GM21619 (cell line): ENCODE measurements at regions not wholly inside any gene's neighbourhood (a gene's known extent, or its start where the extent isn't known, plus 50 kb on each side); places are given as distances from the start of the nearest gene placed in this dataset.

ENCODE experiments used
- ATAC-seq: cut with Tn5 transposase; IDR thresholded peaks from one replicate; pipeline ENCODE4 v1.9.1; 2021; ENCODE audit not compliant: unreplicated experiment

DNA sequence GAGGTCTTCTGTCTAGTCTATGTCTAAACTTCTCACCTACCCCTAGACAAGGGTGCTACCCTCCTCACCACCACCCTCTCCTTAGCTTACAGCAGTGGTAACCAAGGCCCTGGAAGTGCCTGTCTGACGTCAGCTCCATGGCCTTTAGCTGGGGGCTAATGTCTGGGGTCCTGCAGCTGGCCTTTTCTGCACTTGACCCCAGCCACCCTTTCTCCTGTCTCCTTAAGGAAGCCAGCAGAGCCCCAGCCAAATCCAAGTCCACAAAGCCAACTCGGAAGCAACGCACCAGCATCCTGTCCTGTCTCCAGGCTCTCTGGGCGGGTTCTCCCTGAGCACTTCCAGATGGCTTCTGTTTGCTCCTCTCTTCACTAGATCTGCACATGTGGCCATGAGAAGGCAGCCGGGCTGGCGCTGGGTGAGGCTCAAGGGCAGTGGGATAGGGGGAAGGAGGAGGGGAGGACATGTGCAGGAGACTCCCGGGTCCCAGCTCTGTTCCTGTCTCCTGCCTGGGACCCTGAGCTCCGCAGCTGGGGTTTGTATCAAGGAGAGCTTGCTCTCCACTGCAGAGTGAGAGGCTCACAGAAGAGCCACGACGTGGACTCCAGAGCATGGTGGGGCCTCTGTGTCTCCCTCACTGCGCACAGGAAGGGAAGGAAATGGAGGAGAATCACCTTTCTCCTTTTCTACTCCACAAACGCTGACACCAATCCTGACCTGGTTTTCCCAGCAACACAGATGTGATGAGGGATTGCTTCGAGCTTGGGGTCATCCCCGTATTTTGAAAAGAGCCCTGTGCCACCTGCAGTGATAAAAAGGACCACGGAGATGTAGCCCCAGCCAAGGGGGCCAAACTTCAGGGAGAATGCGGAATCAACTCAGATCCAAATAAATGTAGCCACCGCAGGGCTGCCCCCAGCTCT, 204.2 kb downstream of the USP12 start:
- no peak for ATAC-seq

DNA sequence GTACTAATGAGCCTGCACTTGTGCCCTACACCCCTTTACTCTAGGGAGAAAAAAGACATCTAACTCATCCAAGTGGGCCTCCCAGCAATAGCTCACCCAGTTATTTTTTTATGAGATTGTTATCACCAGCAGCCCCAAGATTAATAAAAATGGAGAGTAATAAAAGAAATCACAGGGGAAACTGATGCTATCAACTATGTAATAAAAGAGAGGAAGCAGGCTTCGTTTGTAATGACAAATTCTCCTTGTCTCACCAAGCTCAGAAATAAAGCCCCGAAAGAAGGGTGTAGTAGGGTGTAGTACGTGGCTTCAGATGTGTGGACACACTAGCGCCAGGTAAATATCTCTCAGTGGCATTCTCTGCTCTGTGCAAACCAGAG, 204.9 kb downstream of the USP12 start:
- ATAC-seq, result no peak

DNA sequence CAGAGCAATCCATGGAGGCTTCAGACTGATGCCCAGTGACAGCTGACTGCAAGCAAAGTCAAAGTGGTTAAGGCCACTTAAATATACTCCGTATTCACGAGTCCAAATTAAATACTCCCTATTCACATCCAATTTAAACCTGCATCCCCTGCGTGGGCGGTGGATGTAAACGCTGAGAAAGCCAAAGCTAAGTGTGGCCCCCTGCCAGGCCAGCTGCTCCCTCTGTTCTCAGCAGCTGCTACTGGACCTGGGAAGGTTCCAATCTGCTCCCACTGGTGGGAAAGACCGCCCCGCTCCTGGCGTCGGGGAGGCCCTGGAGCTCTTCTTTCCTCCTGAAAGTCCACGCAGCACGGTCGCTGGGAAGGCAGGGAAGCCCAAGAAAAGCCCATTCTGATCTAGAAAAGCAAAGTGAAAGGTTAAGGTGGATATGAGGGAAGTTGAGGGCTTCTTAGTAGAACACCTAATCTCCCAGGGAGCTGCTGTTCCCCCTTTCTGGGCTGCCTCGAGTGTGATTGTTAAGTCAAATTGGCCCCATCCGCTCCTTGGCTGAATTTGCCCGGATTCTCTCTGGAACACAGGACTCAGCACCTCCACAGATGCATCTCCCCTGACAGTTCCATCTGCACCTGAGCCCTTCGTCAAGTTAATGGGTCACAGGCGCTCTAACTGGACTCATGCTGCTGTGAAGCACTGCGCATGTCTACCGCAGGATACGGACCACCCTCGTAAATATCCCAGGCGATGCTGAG, 205.5 kb downstream of the USP12 start:
- no peak for ATAC-seq

DNA sequence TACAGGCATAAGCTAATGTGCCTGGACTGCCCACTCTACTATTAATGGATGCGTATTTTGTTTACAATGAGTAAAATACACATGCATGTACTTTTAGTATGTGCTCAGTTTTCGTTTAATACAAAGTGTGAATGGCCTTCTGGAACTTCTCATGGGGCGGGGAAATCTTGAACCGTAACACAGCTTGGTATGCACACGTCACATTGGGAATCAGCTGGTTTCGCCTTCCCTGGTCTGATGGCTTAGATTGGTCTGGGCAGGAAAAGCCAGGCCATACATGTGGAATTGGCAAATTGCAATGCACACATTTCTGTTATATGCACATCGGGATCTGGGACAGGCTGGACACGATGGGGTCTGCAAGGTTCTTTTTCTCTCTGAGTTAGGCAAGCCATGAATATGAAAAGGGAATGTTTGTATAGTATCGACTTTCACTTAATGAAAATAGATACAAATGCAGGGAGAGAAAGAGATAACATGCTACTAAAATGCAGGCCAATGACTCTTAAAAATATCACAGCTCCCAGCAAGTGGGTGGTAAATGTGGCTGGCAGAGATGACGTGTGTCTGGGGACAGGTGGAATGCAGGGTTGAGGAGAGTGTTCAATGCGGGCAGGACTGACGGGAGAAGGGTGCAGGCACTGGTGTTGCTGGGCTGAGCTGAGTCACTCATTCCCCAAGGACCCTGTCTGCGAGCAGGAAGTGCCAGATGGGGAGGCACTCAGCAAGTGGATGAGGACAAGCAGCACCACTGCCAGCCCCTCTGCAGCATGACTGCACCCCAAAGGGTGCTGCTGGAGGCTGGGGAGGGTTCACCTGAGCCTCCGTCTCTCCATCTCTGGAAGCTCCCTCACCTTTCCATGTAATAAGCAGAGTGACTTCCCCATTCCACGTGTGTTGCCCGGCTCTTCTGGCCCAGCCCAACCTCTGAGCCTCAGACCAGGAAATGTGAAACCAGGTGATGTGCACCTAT, 204.0 kb upstream of the GPR12 start:
- ATAC-seq, result no peak

DNA sequence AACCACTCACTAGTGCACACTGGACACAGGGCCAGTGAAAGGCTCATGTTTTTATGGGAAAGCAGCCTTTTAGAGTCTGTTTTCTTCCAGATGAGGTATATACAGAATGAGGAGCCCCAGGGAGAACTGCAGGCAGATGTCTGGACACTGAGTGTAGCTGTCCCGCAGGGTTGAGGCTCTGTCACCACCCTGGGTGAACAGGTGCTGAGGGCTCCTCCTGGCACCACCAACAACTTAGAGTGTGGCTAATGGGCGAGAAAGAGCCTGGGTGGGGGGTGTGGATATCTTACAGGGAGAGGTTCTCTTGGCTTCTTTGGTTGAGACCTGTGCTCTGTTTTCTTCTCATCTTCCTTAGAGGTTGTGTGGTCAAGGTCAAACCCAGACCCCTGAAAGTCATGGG, 202.1 kb upstream of the GPR12 start:
- ATAC-seq, result no peak

DNA sequence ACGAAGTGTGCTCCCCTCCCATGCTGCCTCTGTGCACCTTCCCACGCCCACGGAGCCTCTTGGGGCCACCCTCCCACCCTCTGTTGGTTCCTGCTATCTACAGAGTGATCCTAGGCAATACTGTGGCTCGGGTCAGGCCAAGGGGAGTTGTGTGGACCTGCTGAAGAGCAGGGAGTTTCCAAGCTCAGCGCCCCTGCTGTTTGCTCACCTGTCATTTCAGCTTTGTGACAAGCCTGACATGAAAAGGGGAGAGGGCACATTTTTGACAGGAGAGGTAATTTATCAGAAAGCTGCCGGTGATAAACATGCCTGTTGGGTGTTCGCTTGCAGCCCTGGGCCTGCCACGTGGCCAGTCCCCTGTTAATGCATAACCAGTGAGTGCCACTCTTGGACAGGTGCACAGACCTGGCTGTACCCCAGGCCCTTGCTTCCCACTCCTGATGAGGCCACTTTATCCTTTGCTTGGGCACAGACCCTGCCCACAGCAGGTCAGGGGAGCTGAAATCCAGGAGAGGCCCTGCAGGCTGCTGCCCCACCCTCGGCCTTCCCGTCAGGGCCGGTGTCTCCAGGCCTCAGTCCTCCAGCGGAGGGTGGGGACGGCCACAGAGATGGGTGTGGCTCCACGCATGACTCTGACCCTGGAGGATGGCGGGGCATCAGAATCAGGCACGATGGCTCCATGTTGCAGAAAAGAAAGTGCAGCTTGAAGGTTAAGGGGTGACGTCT, 201.5 kb upstream of the GPR12 start:
- no peak for ATAC-seq

DNA sequence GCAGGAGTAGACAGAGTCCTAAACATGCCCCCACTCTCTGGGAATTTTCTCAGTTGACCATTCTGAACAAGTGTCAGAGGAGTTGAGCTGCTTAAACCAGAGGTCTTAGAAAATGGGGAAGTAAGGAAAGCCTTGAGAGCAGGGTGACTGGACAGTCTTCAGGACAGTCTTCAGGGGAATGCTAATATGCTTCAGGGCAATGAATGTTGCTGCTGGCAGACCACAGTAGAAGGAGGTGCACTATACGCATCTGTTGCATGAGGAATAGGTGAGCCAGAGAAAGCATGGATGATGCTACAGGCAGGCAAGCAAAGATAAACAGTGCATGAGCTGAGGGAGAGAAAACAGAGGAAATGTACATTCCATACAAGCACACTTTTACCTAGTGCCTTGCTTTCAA, 196.6 kb upstream of the GPR12 start:
- no peak for ATAC-seq

DNA sequence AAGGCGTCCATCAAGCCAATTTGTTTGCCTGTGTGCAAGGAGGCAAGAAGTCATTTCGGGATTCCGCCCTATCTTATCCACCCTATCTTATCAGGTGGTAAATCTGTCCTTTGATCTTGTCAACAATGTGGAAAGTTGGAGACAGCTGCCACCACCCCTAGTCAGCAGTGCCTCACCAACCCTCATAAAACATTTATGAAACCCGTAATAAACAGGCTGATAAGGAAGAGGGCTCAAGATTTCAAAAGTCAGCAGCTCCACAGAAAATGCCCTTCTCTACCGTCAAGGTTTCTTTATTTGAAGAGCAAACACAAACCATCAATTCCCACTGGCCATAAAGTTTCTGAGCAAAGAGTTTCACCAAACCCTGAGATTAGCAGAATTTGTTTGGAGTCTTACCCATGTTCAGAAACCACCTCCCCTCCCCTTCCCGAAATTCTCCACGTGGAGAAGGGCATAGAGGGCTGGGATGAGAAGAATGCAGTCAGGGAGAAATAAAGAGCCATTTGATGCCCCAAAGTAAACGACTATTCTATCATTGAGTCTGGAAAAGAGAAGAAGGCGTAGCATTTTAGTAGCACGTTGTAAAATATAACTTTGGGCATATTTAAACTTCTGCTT, 196.0 kb upstream of the GPR12 start:
- no peak for ATAC-seq

DNA sequence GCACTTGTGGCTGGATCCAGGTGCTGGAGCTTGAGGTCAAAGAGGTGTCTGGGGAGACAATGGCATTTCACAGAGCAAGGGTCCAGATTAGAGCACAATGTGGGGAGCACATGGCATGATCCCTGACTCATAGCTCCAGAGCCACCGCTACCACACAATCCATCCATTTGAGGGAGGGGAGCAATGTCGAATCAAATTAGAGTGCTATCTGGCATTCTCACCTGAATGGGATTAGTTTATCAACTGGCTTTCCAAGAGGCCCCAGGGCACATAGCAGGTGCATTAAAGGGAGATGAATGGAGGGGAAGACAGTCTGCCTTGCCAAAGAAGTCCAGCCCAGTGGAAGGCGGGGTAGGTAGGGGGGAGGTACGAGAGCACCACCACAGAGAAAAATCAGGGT, 194.4 kb upstream of the GPR12 start:
- ATAC-seq, result no peak

DNA sequence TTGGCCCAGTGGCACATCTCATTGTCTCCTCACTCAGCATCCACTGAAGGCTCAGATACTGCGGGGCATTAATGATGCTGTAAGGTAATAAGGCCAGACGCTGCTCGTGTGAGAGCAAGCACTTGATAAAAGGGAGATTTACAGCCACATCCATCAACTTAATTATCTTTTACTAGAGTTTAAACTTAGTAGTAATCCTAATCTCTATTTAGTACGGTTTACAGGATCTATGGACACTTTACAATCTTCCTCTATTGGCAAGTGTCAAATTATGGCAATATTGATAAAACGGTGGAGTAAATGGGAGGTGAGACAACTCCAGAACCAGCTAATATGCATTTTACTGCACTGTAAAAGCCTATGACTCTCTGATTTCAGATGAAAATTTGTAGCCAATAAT, 192.7 kb upstream of the GPR12 start:
- no peak for ATAC-seq

DNA sequence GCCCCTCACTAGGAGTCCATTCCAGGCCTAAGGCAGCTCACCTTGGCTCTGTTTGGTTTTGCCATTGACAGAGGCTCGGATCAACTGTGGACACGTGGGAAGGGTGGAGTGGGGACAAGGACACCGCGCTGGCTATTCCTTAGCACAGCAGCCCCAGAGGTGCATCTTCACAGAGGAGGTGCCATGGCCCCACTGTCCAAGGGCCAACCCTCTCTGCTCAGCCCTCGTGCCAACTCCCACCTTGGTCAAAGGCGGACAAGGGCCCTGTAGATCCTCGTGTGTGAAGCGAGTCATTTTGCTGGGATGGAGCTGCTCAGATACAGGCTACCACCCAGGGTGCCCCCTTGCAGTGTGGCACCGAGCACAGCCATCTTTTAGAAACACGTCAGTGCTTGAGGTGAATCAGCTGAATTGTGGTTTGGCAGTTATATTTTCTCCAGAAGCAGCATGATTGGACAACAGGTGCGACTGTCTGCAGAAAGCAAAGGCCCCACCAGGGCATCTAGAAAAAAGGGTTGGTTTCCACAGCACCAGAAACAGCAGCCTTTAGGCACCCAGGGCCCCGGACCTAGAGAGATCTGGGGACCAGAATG, 192.1 kb upstream of the GPR12 start:
- ATAC-seq, result no peak

DNA sequence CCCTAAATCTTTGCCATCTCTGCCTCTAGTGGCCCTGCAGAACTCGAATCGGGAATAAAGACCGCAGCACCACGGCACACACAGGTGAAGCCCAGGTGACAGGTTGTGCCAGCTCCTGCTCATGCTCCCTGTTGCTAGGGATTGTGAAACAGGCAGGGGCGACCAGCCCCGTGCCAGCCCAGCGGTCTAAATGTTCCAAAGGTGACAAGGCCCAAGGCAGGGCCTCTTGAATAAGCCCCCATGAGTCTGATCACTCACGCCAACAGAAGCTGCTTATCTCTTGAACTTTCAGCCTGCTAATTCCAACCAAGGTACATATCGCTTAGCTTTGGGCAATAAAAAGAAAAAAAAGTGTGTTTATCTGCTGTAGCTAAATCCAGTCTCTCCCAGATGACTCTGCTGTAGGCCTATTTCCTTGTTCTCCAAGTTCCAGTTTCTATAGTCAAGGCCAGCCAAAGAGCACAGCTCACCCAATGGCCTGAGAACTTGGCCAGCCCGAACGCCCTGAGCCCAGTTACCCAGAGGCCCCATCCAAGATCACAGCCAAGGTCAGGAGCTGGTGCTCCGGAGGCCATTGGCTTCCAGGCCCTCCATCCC, 191.1 kb upstream of the GPR12 start:
- no peak for ATAC-seq

DNA sequence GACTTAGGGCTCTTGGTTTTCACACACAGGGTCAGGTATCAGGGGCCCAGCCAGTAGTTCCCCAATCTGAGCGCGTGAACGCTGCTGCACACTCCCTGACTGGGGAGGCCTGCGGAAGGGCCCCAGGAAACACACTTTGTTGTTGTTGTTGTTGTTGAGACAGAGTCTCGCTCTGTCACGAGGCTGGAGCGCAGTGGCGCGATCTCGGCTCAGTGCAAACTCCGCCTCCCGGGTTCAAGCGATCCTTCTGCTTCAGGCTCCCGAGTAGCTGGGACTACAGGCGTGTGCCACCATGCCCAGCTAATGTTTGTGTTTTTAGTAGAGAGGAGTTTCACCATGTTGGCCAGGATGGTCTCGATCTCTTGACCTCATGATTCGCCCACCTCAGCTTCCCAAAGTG, 190.4 kb upstream of the GPR12 start:
- ATAC-seq, result no peak

DNA sequence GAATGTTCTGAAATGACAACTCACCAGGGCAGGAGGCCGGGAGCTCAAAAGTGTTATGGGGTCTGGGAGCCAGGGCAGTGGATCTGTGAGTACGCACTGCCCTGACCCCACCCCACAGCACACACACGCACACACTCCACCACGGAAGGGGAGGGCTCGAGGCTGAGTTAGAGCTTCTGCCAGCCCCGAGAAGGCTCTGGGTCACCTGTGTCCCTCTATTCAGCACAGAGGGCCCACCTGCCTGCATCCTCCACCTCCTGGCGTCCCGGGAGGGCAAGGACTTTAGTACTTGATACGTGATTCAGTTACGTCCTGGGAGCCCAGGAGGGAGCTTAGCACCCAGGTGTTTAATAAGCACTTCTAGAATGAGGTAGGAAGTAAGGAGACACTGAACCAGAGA, 190.0 kb upstream of the GPR12 start:
- no peak for ATAC-seq

DNA sequence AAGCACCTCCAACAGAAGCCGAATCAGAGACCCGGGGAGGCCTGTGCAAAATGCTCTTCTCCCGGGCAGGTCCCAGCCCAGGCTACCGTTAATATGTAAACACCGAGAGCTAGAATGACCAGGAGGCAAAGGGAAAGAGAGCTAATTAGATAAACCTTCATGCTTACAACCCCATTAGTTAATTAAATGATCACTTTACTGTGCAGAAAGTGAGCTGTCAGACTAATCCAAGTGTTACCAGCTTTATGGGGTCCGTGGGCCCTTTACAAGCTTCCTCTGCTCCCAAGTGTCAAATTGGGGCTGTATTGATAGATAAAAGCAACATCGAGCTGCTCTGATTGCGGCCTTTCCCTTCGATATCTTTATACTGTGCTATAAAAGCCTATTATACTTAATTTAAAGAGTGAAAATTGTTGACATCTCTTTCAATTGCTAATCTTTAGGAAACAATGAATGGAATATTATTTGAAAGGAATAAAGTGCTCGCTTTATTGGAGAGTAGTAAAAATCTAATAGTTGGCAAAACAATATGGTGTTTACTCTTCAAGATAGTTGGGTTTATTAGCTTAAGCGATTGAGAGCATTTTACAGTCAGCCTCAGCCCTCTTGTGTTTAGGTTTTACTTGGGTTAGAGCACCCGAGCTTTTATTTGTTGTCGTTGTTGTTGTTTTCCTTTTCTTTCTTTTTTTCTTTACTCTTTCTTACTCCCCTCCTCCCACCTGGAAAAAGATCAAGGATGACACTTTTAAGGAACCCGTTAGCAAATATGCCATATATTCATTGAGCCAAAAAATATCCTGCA, 189.3 kb upstream of the GPR12 start:
- ATAC-seq, result no peak

DNA sequence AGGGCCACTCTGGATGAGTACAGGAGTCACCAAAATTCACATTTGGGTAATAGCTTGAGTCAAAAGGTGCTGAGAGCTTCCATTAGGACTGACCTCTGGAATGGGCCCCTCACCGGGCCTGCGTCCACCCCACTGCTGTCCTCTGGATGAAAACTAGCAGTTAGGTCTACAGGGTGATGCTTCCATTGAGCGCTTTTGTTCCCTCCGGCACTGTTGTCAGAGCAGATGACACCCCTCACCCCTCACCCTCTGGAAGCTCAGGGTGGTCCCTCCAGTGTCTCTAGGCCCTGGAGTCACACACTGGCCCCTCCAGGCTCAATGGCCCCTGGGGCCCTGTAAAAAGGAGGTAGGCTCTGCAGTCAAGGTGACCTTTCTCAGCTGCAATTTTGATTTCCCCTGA, 187.8 kb upstream of the GPR12 start:
- ATAC-seq, result no peak

DNA sequence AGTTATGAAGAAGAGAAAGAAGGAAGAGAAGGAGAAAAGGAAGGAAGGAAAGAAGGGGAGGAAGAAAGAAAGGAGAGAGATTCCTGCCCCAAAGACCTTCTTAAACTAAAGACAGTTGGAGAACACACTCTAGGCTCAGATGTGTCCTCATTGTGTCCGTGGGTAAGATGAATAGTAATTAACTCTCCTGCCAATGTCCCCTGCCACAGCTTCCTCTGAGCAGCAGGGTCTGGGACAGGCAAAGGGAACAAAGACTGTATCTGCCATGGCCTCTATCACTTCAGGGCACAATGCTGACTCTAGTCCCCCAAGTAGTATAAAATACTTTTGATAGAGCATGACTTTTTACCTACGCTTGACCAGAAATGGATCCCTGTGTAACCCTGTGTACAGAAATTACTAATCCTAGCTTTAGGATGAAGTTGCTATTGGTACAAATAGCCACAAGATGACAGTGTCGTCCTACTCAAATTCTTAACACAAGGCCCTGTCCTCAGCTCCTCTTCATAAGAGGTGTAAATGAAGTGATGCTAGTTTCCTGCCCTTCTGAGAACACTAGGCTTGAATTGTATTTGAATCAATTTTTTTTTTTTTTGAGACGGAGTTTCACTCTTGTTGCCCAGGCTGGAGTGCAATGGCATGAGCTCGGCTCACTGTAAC, 186.2 kb upstream of the GPR12 start:
- ATAC-seq, result no peak

DNA sequence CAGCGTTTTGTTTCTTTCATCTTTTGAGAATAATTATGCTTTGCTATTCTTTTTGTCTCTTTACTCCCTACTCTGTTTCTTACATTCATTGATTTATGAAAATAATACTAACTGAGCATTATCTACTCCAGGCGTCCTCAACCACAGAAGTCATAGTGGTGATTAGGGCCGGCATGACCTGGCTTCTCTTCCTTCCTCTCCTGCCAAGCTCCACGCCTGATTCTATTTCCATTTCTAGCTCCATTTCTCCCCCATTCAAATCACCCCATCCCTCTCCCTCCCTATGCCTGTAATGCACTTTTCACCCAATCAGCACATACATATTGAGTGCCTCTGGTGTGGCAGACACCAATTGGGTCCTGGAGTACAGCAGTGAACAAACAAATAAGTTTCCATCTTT, 183.2 kb upstream of the GPR12 start:
- no peak for ATAC-seq
